Prostate gland (tissue), 2 donors: ENCODE measurements at regions not wholly inside any gene's neighbourhood (a gene's known extent, or its start where the extent isn't known, plus 50 kb on each side); places are given as distances from the start of the nearest gene placed in this dataset.

Experiments
- CTCF ChIP-seq, 4 experiments: fragments of 200-600 bp in 2 of 4; fragments of 450-650 bp in 2 of 4; sonication (generic) in 2 of 4; IDR thresholded peaks; 1 replicate in 3 of 4; 2 replicates in 1 of 4; pipeline ENCODE4 v1.5.1; 2016 to 2019; ENCODE audit warnings: antibody characterized with exemption in 4 of 4, mild to moderate bottlenecking in 2 of 4, moderate library complexity in 2 of 4
- POLR2A ChIP-seq: fragments of 450-650 bp; IDR thresholded peaks from one replicate; pipeline ENCODE4 v1.6.1; 2016; ENCODE audit warnings: antibody characterized with exemption, mild to moderate bottlenecking

GRCh38 chr6:27126046-27126814, 121.3 kb upstream of the PRSS16 start:
- TF ChIP-seq CTCF (IDR thresholded peaks at IDR 0.05) (no peak), POLR2A (no peak)
